NCI-H1092 (cell line): ENCODE measurements at regions not wholly inside any gene's neighbourhood (a gene's known extent, or its start where the extent isn't known, plus 50 kb on each side); places are given as distances from the start of the nearest gene placed in this dataset.

ENCODE experiments used
- DNase-seq: peaks from one replicate; lab custom pipeline; 2025; lab: John Stamatoyannopoulos, UW

DNA sequence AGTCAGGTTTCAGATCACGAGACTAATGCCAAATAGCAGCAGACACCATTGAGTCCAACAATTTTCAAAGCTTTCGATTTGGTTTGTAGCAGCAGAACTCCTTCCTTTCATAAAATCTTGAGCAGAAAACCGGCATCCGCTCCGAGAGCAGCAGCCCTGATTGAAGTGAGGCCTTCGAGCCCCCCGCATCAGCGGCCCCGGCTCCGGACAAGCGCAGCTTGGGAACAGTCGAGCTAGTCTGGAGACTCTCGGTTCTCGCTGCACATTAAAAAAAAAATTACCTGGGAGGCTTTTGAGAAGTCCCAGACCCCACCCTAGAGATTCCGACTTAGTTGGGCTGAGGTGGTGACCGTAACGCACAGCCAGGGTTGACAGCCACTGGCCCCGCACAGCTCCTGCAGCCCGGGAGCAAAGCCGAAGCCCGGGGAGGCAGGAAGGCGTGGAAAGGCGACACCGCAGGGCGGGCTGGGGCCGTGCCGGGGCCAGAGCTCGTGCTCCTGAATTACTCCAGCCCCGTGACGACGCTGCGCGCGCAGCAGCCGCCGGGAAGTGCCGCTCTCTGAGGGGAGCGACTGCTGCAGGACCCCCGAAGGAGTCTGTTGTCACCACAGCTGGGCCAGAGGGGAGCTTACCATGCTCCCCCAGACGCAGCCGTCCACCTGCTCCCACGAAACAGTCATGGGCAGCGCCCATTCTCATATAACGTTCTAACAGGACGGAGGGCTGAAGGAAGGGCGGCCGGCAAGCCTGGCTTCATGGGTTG, 57.8 kb downstream of the SPATA19 start:
- no peak for DNase-seq

DNA sequence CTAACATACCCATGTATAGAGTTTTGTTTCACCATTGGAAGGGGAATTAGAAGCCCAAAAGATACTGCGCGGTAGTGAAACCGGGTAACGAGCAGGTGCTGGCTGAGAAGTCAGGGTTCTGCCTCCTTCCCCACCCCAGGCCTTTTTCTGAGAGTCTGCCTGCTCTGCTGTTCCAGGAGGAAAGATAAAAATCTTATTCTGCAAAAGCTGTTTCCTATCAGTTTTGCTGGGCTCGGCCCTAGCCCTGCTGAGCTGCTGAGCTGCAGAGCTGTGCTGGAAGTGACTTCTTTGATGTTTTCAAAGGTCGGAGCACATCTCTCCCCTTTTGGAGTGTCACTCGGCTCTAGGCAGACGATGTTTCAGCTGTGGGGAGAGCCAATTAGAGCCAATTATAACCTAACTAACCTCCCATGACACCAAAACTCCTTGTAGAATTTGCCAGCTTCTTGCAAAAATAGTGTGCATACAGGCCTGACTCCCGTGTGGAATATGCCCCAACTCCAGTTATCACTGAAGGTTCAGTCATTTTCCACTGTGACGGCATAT, 59.4 kb downstream of the SPATA19 start:
- no peak for DNase-seq

DNA sequence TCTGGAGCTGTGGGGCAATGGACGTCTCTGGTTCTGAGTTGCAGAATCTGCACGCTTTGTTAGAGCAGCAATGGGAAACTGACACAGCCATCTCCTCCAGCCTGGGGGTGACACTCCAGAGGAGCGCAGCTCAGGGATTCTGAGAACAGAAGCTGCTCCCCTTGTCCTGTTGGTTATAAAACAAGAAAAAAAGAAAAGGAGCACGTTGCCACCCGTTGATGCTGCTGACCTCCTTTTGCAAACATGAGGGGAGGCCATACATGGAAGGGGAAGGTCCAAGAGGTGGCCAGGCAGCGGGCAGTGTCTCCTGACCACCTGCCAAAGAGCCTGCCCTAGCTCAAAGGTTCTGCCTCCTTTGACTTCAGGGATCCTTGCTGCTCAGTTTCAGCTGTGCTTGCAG, 61.0 kb downstream of the SPATA19 start:
- no peak for DNase-seq

DNA sequence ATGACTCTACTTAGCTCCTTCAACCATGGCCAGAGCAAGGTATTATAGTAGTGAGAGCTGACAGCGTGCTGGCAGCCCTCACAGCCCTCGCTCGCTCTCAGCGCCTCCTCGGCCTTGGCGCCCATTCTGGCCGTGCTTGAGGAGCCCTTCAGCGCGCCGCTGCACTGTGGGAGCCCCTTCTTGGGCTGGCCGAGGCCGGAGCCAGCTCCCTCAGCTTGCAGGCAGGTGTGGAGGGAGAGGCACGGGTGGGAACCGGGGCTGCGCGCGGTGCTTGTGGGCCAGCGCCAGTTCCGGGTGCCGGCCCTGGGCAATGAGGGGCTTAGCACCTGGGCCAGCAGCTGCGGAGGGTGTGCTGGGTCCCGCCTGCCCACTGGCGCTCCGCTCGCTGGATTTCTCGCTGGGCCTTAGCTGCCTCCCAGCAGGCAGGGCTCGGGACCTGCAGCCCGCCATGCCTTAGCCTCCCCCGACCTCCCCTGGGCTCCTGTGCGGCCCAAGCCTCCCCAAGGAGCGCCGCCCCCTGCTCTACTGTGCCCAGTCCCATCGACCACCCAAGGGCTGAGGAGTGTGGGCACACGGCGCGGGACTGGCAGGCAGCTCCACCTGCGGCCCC, 63.1 kb downstream of the SPATA19 start:
- DNase-seq = no peak

DNA sequence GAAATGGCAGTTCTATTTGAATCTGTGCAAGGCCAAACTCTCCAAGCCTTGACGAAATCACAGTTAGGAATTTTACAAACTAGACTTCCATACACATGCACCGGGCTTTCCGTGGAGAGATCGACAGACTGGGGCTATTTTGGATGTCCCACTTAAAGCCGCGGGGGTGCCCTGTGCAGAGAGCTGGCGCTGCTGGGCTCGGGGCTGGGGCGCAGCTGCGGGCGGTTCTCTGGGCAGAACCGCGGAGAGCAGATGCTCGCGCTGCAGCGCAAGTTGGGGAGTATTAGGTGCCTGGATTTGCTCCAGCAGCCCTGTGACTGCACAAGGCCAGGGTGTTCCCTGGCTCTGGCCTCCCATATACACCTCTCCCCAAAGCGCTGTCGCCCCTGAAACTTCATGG, 67.2 kb downstream of the SPATA19 start:
- no peak for DNase-seq

DNA sequence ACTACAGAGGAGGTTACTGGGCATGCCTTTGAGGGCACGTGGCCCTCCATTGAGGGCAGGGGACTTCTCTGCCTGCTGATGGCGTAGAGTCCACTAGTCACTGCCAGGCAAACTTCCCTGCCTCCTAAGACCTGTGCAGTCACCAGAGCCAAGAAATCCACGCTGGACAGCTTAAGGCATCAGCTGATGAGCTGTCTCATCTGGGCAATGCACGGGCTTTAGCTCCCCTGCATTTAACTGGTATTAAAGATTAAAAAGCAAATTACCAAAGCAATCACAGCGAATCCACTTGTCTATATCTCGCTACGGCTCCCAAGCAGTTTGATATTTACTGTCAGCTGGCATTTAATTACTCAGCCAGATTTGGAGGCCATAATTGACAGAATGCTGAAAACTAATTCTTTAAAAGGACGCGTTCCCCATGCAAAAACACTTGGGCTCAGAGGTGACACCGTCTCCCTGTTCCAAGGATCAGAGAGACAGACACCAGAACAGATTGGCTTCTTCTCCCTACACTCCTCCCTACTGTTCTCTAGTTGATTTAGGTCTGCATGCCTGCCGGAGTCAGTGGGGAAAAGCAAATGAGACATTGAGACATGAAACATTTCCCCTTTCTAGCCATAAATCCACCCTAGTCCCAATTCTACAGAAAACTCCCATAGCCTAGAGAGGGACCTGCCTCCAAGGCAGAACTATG, 68.5 kb downstream of the SPATA19 start:
- no peak for DNase-seq

DNA sequence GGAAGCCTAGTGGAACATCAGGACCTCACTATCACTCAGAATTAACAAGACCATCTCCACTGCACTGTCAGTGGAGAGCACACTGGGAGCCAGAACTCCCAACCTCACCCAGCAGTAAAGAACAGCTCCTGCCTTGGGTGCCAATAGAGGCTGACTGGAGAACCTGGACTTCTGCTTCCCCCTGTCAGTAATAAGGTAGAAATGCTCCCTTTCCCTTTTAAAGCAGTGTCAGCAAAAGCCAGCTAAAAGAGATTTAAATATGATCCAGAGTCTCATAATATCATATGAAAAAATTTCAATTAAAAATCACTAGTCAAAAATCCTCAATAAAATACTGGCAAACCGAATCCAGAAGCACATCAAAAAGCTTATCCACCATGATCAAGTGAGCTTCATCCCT, 82.8 kb downstream of the SPATA19 start:
- DNase-seq = no peak

DNA sequence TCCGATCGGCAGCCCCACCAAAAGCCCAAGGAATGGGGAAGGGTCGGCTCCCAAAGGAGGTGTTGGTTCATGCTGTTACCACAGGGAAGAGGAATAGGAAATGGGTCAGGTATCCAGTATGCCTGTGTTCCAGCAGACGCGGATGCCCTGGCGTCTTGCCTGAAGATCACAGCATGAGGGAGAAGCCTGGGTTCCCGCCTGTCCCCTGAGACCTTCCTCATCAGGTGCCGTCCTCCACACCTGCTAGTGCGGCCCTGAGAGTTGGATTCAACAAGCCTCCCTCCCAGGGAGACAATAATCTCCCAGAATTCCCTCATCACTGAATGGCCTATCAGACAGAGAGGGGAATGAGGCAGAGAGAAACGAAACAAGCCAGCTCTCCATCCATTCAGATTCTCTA, 92.2 kb downstream of the SPATA19 start:
- DNase-seq = peak; percentile 55

DNA sequence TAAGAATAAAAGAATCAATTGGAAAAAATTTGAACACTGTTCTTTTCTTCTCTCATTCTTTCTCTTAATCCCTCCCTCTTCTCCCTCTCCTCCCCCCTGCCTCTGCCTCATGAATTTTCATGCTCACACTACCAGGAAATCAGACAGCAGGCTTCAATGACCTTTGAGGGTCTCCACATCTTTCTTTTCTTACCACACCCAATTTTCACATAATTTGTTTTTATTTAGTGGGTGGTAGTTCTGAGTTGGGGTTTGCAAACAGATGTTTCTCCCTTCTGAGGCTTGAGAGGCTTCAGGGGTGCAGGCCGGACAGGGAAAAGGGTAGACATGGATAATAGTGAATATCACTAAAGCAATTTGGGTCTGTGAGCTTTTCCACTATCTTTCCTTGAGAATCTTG, 95.5 kb downstream of the SPATA19 start:
- no peak for DNase-seq

DNA sequence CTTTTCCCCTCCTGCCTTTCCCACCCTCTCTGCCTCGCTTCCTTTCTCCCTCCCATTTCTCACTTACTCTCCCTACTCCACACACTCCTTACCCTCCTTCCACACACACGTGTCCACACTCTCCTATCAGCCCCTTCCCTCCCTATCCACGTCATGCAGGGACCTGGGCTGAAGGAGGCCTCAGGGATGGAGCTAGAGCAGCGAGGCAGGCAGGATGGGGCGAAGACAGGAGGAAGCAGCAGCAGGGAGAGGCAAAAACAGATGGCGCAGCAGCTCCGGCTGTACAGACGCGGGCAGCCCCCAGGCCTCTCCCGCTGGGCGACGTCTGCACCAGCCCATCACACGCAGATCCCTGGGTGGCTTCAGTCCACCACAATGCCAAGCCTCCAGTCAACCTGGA, 97.9 kb downstream of the SPATA19 start:
- DNase-seq = no peak

DNA sequence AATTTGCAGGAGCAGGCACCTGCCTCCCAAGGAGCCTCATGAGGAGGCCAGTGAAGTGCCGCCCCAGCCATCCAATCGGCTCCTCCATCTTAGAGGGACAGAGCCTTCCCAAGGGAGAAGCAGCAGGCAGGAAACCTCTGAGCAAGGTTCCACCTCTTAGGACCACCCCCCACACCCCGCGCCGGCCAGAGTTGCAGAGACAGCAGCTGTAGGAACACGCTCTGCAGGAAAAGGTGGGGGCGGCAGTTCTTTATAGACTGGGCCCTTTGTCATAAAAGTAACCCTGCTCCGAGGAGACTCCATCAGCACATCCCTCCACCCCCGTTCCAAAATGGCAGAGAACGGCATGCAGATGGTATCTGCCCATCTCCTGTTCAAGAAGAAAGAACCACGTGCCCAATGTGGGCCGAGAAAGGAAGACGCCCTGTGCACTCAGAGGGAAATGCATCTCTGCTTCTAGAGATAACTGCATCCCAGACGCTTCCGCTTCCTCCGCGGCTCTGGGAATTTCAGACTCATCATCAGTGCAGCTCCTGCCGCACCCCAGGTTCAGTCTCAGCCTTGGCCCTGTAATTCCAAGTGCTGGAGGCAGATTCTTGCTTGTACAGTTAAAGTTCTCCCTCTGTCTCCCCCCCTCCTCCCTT, 98.5 kb downstream of the SPATA19 start:
- DNase-seq = no peak

DNA sequence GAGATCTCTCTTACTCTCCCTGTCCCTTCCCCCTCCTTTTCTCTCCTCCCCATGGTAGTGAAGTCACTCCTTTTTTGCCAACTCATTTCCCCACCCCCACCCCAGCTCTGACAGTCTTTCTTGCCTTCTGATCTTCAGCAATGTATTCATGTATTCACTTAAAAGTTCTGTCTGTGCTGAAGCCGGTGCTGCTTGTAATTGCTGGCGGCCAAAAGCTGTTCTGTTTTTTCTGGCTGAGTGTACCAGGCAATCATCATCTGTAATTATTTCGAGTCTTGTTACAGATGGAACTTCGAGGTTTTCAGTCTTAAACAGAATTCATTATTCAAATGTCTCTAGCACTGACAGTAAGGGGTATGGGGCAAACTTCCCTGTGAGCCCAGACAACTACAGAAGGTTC, 99.5 kb downstream of the SPATA19 start:
- no peak for DNase-seq

DNA sequence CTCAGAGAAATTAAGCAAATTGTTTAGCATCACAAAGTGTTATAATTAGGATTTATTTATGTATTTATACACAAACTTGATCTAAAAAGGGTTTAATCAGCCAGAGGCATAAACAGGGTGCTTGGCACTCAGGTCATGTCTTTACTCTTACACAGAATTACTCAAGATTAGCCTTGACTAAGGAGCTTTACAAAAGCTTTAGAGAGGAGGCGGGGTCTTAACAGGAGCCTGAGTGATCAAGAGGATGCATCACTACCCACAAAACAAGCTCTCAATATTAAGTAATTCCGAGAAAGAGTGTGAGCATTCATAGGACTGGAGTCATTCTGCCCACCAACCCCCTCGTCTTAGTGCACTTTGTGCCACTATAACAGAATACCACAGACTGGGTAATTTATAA, 103.0 kb downstream of the SPATA19 start:
- no peak for DNase-seq

DNA sequence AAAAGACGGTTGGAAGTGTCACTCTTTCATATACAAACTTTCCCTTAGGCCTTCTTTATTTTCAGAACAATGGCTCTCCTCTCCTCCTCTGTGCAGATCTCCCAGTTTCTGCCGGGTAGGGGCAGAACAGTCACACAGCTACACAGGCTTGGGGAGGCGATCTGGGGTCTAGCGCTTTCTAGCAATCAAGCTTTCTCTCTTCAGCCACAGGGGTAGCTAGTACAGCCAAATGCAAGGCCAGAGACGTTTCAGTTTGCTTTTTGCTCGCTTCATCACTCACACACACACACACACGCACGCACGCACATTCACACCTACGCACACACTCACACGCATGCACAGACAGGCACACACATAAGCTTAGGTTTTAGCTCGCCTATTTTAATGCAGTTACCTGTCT, 104.3 kb downstream of the SPATA19 start:
- DNase-seq = no peak

DNA sequence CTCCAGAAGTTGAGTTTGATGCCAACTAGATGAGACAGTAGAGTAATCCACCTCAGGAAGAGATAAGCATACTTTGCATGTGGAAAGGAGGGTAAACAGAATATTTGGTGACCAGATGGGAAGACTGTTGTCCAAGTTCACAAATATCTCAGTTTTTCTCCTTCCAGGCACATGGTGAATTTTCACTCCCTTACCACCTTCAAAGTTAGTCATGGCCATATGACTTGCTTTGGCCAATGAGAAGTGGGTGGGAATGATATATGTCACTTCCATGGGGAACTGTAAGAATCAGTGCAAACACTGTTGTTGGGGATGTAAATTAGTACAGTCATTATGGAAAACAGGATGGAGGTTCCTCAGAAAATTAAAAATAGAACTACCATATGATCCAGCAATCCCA, 105.8 kb downstream of the SPATA19 start:
- no peak for DNase-seq

DNA sequence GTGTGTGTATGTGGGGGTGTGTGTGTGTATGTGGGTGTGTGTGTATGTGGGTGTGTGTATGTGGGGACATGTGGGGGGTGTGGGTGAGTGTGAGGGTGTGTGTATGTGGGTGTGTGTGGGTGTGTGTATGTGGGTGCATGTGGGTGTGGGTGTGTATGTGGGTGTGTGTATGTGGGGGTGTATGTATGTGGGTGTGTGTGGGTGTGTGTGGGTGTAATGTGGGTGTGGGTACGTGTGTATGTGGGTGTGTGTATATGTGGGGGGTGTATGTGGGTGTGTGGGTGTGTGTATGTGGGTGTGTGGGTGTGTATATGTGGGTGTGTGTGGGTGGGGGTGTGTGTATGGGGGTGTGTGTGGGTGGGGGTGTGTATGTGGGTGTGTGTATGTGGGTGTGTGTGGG, 106.7 kb downstream of the SPATA19 start:
- DNase-seq = no peak

DNA sequence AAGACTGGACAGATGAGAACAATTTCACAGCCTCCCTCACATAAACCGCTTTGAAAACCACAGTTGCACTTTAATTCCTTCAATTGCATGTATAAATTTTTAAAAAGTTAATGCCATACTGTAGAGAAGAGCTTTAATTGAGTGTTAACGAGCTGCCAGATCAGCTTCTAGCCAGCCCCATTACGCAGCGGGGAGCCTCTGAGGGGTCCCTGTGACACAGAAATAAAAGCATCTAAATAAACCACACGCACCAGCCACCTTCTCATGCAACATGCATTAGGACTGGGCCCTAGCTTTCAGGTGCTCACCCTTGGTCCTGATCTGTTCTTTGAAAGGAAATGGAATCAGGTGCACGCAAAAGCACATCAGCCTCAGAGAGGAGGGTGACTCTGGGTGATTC, 111.7 kb downstream of the SPATA19 start:
- DNase-seq = no peak

DNA sequence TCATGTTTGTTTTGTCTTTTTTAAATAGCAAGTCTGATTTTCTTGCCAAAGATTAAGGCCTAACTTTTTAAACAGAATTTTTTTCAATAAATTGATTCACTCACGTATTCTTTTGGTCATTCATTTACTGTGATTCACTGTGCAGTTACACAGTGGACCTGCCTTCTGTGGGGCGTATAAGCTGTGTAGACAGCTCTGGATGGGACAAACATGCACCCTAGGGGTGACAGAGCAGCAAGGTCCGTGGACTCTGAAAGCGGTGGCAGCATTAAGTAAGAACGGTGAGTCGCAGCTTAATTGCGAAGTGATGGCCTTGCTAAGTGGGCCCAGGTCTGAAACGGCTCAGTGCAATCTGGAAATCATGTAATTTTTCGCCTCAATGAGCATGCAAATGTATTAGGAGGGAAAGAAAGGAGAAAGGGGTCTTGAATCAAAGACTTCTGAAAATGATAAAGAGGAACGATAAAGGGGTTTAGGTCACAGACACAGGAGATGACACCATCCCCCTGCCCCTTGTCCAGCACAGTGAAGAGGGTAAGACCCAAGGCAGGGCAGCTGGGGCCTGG, 113.1 kb downstream of the SPATA19 start:
- DNase-seq = no peak

DNA sequence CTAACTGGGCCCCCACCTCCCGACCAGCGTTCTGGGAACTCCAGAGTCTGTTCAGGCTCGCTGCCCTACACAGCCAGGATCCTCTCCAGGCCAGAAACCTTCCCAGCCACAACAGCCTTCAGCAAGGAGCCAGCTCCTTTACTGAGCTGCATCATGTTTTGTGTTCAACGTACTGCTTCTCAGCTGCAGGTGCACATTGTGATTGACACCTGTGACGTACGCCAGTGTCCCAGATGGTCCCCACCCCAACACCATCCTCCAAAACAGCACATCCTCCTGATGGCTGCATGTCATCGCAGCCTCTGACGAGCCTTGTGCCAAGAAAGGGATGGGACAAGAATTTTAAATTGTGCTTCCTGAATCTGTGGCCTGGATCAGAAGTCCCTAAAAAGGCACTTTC, 117.5 kb downstream of the SPATA19 start:
- no peak for DNase-seq

DNA sequence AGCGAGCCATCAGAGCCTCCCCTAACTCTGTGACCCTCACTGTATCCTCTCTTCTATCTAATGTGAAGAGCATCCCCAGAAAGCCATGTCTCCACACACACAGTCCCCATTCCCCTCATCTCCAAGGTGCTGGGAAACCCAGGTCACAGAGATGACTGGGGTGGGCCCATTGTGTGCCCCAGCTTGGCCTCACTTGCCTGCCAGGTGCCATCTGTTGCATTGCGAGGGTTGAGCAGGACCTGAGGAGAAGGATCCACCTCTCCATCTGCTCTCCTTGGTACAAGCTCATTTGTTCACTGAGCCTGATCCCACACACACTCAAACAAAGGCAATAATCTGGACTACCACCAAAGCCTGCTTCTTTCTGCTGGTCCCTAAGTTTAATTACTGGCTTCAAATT, 118.8 kb downstream of the SPATA19 start:
- peak; percentile 45 for DNase-seq

DNA sequence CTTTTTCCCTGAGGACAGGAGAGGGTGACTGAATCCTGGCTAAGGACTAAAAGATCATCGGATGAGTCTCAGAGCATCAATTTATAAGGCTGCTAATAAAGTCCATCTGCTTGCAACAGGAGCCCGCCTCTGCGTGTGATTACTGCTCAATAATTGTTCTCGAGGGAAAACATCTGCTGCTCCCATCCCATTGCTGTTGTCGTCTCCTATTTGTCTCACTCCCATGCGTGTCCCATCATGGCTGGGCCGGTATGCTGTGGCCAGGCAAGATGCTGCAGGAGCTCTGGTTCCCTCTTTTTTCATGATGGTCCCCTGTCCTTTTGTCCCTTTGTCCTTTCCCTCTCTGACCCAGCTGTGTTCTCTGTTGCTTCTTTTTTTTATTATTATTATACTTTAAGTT, 121.2 kb downstream of the SPATA19 start:
- no peak for DNase-seq

DNA sequence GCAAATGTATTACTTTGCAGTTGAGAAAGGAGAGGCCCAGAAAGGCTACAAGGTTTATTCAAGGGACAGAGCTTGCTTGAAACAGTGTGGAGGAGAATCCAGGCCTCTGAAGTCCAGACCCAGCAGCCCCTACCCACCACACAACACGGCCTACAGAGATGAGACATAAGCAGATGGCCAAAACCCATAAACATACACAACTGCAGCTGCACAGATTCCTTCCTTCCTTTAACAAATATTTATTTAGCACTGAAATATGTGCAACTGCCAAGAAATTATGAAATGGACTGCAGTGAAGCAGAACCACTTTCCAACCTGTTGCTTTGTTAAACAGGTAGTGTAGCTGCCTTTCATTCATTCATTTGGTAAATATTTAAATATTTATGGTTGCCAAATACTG, 122.3 kb downstream of the SPATA19 start:
- peak; percentile 93 for DNase-seq
